ENCODE measurements at regions not wholly inside any gene's neighbourhood (a gene's known extent, or its start where the extent isn't known, plus 50 kb on each side); places are given as distances from the start of the nearest gene placed in this dataset.
"Not testable (repeated sequence)": the region's sequence is repeated elsewhere in the genome, so short reads cannot be mapped to it uniquely, and the experiment has no call there.

- Histone ChIP-seq H3K9me3 (no peaks in the 10 kb centered on the region), H3K27ac (no peak overlapping the region), H3K4me3 (no peak overlapping the region), H3K4me1 (no peaks in the 10 kb centered on the region), H3K36me3 (no peaks in the 10 kb centered on the region), H3K27me3 (no peaks in the 10 kb centered on the region)
- no peak for DNase-seq
- TF ChIP-seq CTCF (IDR thresholded peaks at IDR 0.05), result no peak
- intact Hi-C loops (cut with DNase I), result no loop called here
- no peak for FAIRE-seq
- WGBS, 2 donors, result 52 to 73% methylated on average over 1 of the region's 1 CpG
- ATAC-seq, result no peak
Observed at GRCh38 chr4:103264905-103265304, 66.8 kb upstream of the CENPE start.

- FAIRE-seq; H3K27me3 ChIP-seq; H3K36me3 ChIP-seq; H3K4me1 ChIP-seq; H3K4me3 ChIP-seq; ATAC-seq; DNase-seq; H3K9me3 ChIP-seq; H3K27ac ChIP-seq; intact Hi-C loops (cut with DNase I): not testable (repeated sequence)
- 85 to 95% methylated on average over 12 of the region's 16 CpGs for WGBS, 2 donors
Observed at GRCh38 chr4:103256068-103256467, 57.9 kb upstream of the CENPE start.
